IMR-90 (cell line): ENCODE measurements at regions not wholly inside any gene's neighbourhood (a gene's known extent, or its start where the extent isn't known, plus 50 kb on each side); places are given as distances from the start of the nearest gene placed in this dataset.

ENCODE experiments used
- ATAC-seq: fragments of 200-7000 bp; cut with Tn5 transposase; 2 replicates; pipeline ENCODE4 v1.9.1; 2020; ENCODE audit warnings: low read depth, mild to moderate bottlenecking, moderate library complexity
- BruUV-seq: library from RNA; stranded (reverse); fragments of 400-500 nt; replicated peaks from 2 replicates; lab custom pipeline; 2021; lab: Mats Ljungman, UMichigan
- CTCF ChIA-PET: fragments of 300-600 bp; formaldehyde crosslinking; extraction: SDS; loops from one replicate; lab custom pipeline; 2021; ENCODE audit warnings: antibody characterized with exemption; lab: Yijun Ruan, JAX
- POLR2A ChIA-PET: fragments of 300-600 bp; sonication (Branson Sonifier 250); formaldehyde crosslinking; loops from one replicate; lab custom pipeline; 2022; ENCODE audit warnings: antibody characterized with exemption; ENCODE audit not compliant: unreplicated experiment; lab: Charles Lee
- DNase-seq: peaks from one replicate; pipeline ENCODE4 v3.0.0; 2013
- H2AFZ ChIP-seq: replicated peaks from 2 replicates; pipeline ENCODE3; 2013; ENCODE audit warnings: low read length, mild to moderate bottlenecking; ENCODE audit not compliant: poor library complexity
- H2AK5ac ChIP-seq: 2 replicates; pipeline ENCODE4 v1.6.1; 2013; ENCODE audit warnings: low read depth, low read length, inconsistent platforms
- H2AK9ac ChIP-seq: replicated peaks from 2 replicates; pipeline ENCODE3; 2013; ENCODE audit warnings: mild to moderate bottlenecking, low read depth, low read length, moderate library complexity; ENCODE audit not compliant: poor library complexity
- H2BK120ac ChIP-seq: 2 replicates; pipeline ENCODE4 v1.6.1; 2013; ENCODE audit warnings: low read depth, low read length, inconsistent platforms
- H2BK15ac ChIP-seq: 3 replicates; pipeline ENCODE4 v1.6.1; 2013; ENCODE audit warnings: low read depth, low read length, inconsistent platforms
- H2BK20ac ChIP-seq: 2 replicates; pipeline ENCODE4 v1.6.1; 2013; ENCODE audit warnings: low read depth, mild to moderate bottlenecking, inconsistent platforms, low read length, moderate library complexity
- H2BK5ac ChIP-seq: 2 replicates; pipeline ENCODE4 v1.6.1; 2013; ENCODE audit warnings: mild to moderate bottlenecking, low read depth, low read length, inconsistent platforms; ENCODE audit not compliant: poor library complexity, severe bottlenecking
- H3K14ac ChIP-seq: replicated peaks from 2 replicates; pipeline ENCODE4 v1.6.1; 2013; ENCODE audit warnings: low read depth, low read length, inconsistent platforms
- H3K18ac ChIP-seq: 2 replicates; pipeline ENCODE4 v1.6.1; 2013; ENCODE audit warnings: low read depth, low read length, control low read depth
- H3K23ac ChIP-seq: 2 replicates; pipeline ENCODE4 v1.6.1; 2013; ENCODE audit warnings: low read depth, low read length, inconsistent platforms
- H3K27ac ChIP-seq: 2 replicates; pipeline ENCODE4 v1.5.1; 2013; ENCODE audit warnings: mild to moderate bottlenecking, control low read depth, low read length; ENCODE audit not compliant: insufficient read depth
- H3K27me3 ChIP-seq: 2 replicates; pipeline ENCODE4 v1.6.1; 2013; ENCODE audit warnings: low read length; ENCODE audit not compliant: control insufficient read depth, insufficient read depth
- H3K36me3 ChIP-seq: 2 replicates; pipeline ENCODE4 v1.6.1; 2013; ENCODE audit warnings: low read length, mixed read lengths; ENCODE audit not compliant: control insufficient read depth, insufficient read depth
- H3K4ac ChIP-seq: 2 replicates; pipeline ENCODE4 v1.6.1; 2013; ENCODE audit warnings: low read depth, low read length, inconsistent platforms
- H3K4me1 ChIP-seq: 2 replicates; pipeline ENCODE4 v1.6.1; 2013; ENCODE audit warnings: low read length, mixed read lengths; ENCODE audit not compliant: control insufficient read depth, insufficient read depth
- H3K4me2 ChIP-seq: 2 replicates; pipeline ENCODE4 v1.6.1; 2013; ENCODE audit warnings: low read depth, mild to moderate bottlenecking, control low read depth, low read length, moderate library complexity
- H3K4me3 ChIP-seq: 2 replicates; pipeline ENCODE4 v1.5.1; 2013; ENCODE audit warnings: low read depth, mild to moderate bottlenecking, control low read depth, low read length, moderate library complexity; ENCODE audit not compliant: insufficient read depth
- H3K56ac ChIP-seq: 2 replicates; pipeline ENCODE4 v1.6.1; 2013; ENCODE audit warnings: low read length, inconsistent platforms; ENCODE audit not compliant: insufficient read depth; ENCODE audit errors: extremely low read depth
- H3K79me1 ChIP-seq, 2 experiments: 2 replicates each; pipeline ENCODE4 v1.6.1; 2013; ENCODE audit warnings: low read length in 2 of 2, inconsistent platforms in 1 of 2, low read depth in 1 of 2
- H3K9ac ChIP-seq: 2 replicates; pipeline ENCODE4 v1.6.1; 2013; ENCODE audit warnings: low read depth, low read length, control low read depth
- H3K9me1 ChIP-seq: 2 replicates; pipeline ENCODE4 v1.6.1; 2013; ENCODE audit warnings: low read length, inconsistent platforms; ENCODE audit not compliant: insufficient read depth
- H3K9me3 ChIP-seq: 2 replicates; pipeline ENCODE4 v1.6.1; 2013; ENCODE audit warnings: low read length; ENCODE audit not compliant: control insufficient read depth, insufficient read depth
- H4K20me1 ChIP-seq: 2 replicates; pipeline ENCODE4 v1.6.1; 2013; ENCODE audit warnings: low read length, inconsistent platforms; ENCODE audit not compliant: insufficient read depth
- H4K5ac ChIP-seq: 2 replicates; pipeline ENCODE4 v1.6.1; 2013; ENCODE audit warnings: mild to moderate bottlenecking, low read depth, low read length, control low read depth
- H4K8ac ChIP-seq, 2 experiments: 2 replicates each; pipeline ENCODE4 v1.6.1; 2013; ENCODE audit warnings: low read depth in 2 of 2, low read length in 2 of 2, control low read depth in 1 of 2, inconsistent platforms in 1 of 2
- H4K91ac ChIP-seq: 2 replicates; pipeline ENCODE4 v1.6.1; 2013; ENCODE audit warnings: low read depth, low read length, inconsistent platforms; ENCODE audit not compliant: insufficient read depth
- CTCF ChIP-seq: conservative IDR thresholded peaks from 2 replicates; pipeline ENCODE4 v1.5.1; 2012; ENCODE audit warnings: mild to moderate bottlenecking, low read depth, low read length, improper control_type of control experiment
- FOS ChIP-seq: fragments of 150-350 bp; IDR thresholded peaks from 2 replicates; pipeline ENCODE4 v1.6.1; 2016; ENCODE audit warnings: low read depth, low read length
- RFX5 ChIP-seq: IDR thresholded peaks from 2 replicates; pipeline ENCODE4 v1.8.0; 2012; ENCODE audit warnings: low read depth, mild to moderate bottlenecking, low read length, moderate library complexity
- SMC3 ChIP-seq: fragments of 150-350 bp; IDR thresholded peaks from 2 replicates; pipeline ENCODE4 v1.6.1; 2016; ENCODE audit warnings: low read depth, mild to moderate bottlenecking, antibody characterized with exemption, low read length, moderate library complexity
- USF2 ChIP-seq: fragments of 150-350 bp; IDR thresholded peaks from 2 replicates; pipeline ENCODE4 v1.6.1; 2017; ENCODE audit warnings: mild to moderate bottlenecking, antibody characterized with exemption, low read length, low read depth
- WGBS, 2 experiments: methylation state at CpG; one replicate each; pipeline versions ENCODE4 v1.1.5 to v1.1.7; 2013; ENCODE audit warnings: missing lambda C conversion rate in 2 of 2; ENCODE audit not compliant: insufficient read length in 1 of 2; ENCODE audit errors: extremely low coverage in 2 of 2; 5-methylcytosine and 5-hydroxymethylcytosine counted together
- dilution Hi-C: fragments of 300-500 bp; cut with HindIII; formaldehyde crosslinking; loops from one replicate; pipeline ENCODE4 v1.14.3; 2018; ENCODE audit warnings: low sequenced_read_pairs; ENCODE audit not compliant: unreplicated experiment
- in situ Hi-C: fragments of 300-500 bp; cut with MboI; formaldehyde crosslinking; loops from 3 replicates; pipeline ENCODE4 v1.14.3; 2019; ENCODE audit warnings: low sequenced_read_pairs, inconsistent platforms, mixed read lengths
- intact Hi-C: fragments of 100-400 bp; cut with micrococcal nuclease; formaldehyde crosslinking; loops from 2 replicates; pipeline ENCODE4 v1.10.0; 2022

DNA sequence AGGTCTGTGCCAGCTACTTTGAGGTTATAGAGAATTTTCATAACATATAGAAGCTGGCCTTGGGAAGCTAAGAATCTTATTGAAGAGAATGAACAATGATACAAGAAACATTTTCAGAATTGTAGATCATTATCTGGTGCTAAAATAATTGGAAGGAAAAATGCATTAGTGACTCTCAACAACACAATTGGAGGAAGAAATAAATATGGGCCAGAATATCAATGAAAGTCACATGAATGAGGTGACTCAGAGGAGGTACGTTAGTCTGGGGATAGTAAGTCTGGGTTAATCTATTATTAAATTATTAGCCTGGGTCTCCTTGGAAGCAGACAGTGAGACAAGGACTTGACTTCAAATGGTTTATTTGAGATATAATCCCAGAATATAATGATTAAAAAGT is 529.3 kb upstream of the SLIT2 start:
- TF ChIP-seq RFX5: no peak
- no peak for TF ChIP-seq CTCF
- no peak for TF ChIP-seq USF2
- no peak for TF ChIP-seq SMC3
- no peak for TF ChIP-seq FOS
- Histone ChIP-seq H3K4ac (no peak overlapping the region), H3K4me2 (no peak overlapping the region), H2BK5ac (no peak overlapping the region), H4K91ac (no peak overlapping the region), H3K23ac (no peak overlapping the region), H4K8ac (no peak overlapping the region), H4K5ac (no peak overlapping the region), H3K4me3 (no peak overlapping the region), H3K18ac (no peak overlapping the region), H3K79me1 (no peaks in the 10 kb centered on the region), H3K4me1 (no peaks in the 10 kb centered on the region), H3K14ac (no peak overlapping the region), H3K56ac (no peak overlapping the region), H3K27ac (no peak overlapping the region), H2BK20ac (no peak overlapping the region), H2BK15ac (no peak overlapping the region), H4K20me1 (no peaks in the 10 kb centered on the region), H2AK5ac (no peak overlapping the region), H2AFZ (no peak overlapping the region), H2BK120ac (no peak overlapping the region), H3K36me3 (no peaks in the 10 kb centered on the region), H3K9ac (no peak overlapping the region), H3K9me3 (no peaks in the 10 kb centered on the region), H3K9me1 (peaks cover 3% of the 10 kb centered on the region; the same call in 1 of the 2 replicates), H2AK9ac (no peak overlapping the region), H3K27me3 (no peaks in the 10 kb centered on the region)
- ChIA-PET CTCF (no interaction called here), POLR2A (no interaction called here)
- no TSS peak for BruUV-seq
- DNase-seq (no peak), ATAC-seq (no peak)
- dilution Hi-C loops (no loop called here), in situ Hi-C loops (no loop called here), intact Hi-C loops (no loop called here)
- WGBS, 2 experiments: no CpG with 5 or more reads among the region's 1 CpG
